NCI-H1048 (cell line): ENCODE measurements at regions not wholly inside any gene's neighbourhood (a gene's known extent, or its start where the extent isn't known, plus 50 kb on each side); places are given as distances from the start of the nearest gene placed in this dataset.
"Not testable (repeated sequence)": the region's sequence is repeated elsewhere in the genome, so short reads cannot be mapped to it uniquely, and the experiment has no call there.

Source experiments
- DNase-seq: peaks from one replicate; lab custom pipeline; 2025; lab: John Stamatoyannopoulos, UW

- DNase-seq, result no peak
These were observed 102.5 kb upstream of the EIF5 start for GRCh38 chr14:103231376-103232019.

GRCh38 chr14:103232031-103232808 is 101.8 kb upstream of the EIF5 start:
- DNase-seq, result no peak

GRCh38 chr14:103232831-103233319 is 101.2 kb upstream of the EIF5 start:
- DNase-seq, result no peak

- DNase-seq, result no peak
These were observed 100.7 kb upstream of the EIF5 start for GRCh38 chr14:103233328-103233727.

- not testable (repeated sequence) for DNase-seq
These were observed 99.2 kb upstream of the EIF5 start for GRCh38 chr14:103234826-103235225.

- not testable (repeated sequence) for DNase-seq
These were observed 98.5 kb upstream of the EIF5 start for GRCh38 chr14:103235506-103235905.

- DNase-seq, result no peak
These were observed 94.3 kb upstream of the EIF5 start for GRCh38 chr14:103239751-103240150.

- no peak for DNase-seq
These were observed 92.5 kb upstream of the EIF5 start for GRCh38 chr14:103241531-103241930.

GRCh38 chr14:103243764-103244737 is 90.0 kb upstream of the EIF5 start:
- DNase-seq, result no peak

GRCh38 chr14:103245624-103246031 is 88.4 kb upstream of the EIF5 start:
- DNase-seq, result not testable (repeated sequence)

- no peak for DNase-seq
These were observed 88.0 kb upstream of the EIF5 start for GRCh38 chr14:103246070-103246469.

GRCh38 chr14:103247169-103247606 is 86.8 kb upstream of the EIF5 start:
- no peak for DNase-seq

GRCh38 chr14:103250181-103250580 is 83.9 kb upstream of the EIF5 start:
- DNase-seq, result no peak

- no peak for DNase-seq
These were observed 83.2 kb upstream of the EIF5 start for GRCh38 chr14:103250874-103251273.

- DNase-seq, result no peak
These were observed 78.5 kb upstream of the EIF5 start for GRCh38 chr14:103255555-103255954.

GRCh38 chr14:103256406-103256805 is 77.6 kb upstream of the EIF5 start:
- DNase-seq, result no peak

GRCh38 chr14:103257211-103257962 is 76.7 kb upstream of the EIF5 start:
- no peak for DNase-seq

GRCh38 chr14:103258211-103258610 is 75.8 kb upstream of the EIF5 start:
- DNase-seq, result no peak

GRCh38 chr14:103259184-103259583 is 74.9 kb upstream of the EIF5 start:
- no peak for DNase-seq

GRCh38 chr14:103259801-103260628 is 74.0 kb upstream of the EIF5 start:
- DNase-seq, result no peak
